ENCODE measurements at regions not wholly inside any gene's neighbourhood (a gene's known extent, or its start where the extent isn't known, plus 50 kb on each side); places are given as distances from the start of the nearest gene placed in this dataset.

DNA sequence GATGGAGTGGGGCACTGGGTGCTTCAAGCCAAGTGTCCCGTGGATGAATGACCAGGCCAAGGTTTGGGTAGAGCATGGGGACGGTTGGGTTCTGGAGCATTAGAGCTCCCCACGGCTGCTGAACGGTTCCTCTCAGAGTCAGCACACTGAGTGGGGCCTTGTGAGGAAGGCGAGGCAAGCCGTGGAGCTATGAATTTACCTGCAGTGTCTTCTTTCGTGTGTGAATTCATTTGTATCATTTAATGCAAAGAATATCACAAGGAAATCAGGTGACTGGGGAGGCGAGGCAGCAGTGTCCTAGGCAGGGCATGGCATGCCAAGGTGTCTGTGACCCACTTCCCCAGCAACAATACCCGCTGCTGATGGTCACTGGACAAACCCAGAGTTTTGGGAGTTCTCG is 343.5 kb upstream of the B3GAT1 start:
- TF ChIP-seq CTCF (conservative IDR thresholded peaks at IDR 0.05) (no peak), EZH2 (IDR thresholded peaks at IDR 0.05; ENCODE audit: low read depth) (no peak)
